DOHH2 (cell line): ENCODE measurements at regions not wholly inside any gene's neighbourhood (a gene's known extent, or its start where the extent isn't known, plus 50 kb on each side); places are given as distances from the start of the nearest gene placed in this dataset.

Experiments
- H3F3A ChIP-seq: fragments of 200-600 bp; sonication (generic), shearing (Covaris generic); 2 replicates; pipeline ENCODE4 v1.6.0; 2016; ENCODE audit warnings: antibody characterized with exemption, mild to moderate bottlenecking; ENCODE audit not compliant: control insufficient read depth, insufficient read depth
- H3K27ac ChIP-seq: fragments of 200-600 bp; sonication (generic); 2 replicates; pipeline ENCODE4 v1.5.1; 2014; ENCODE audit warnings: low read depth, mild to moderate bottlenecking, low read length, moderate library complexity
- H3K27me3 ChIP-seq: fragments of 200-600 bp; sonication (generic); 2 replicates; pipeline ENCODE4 v1.6.1; 2014; ENCODE audit warnings: mild to moderate bottlenecking, low read length, mixed read lengths; ENCODE audit not compliant: control insufficient read depth
- H3K36me3 ChIP-seq: fragments of 200-600 bp; sonication (generic); 2 replicates; pipeline ENCODE4 v1.6.1; 2014; ENCODE audit warnings: mild to moderate bottlenecking, low read length, moderate library complexity, mixed read lengths; ENCODE audit not compliant: control insufficient read depth
- H3K4me1 ChIP-seq: fragments of 200-600 bp; sonication (generic); 2 replicates; pipeline ENCODE4 v1.6.1; 2014; ENCODE audit warnings: mild to moderate bottlenecking, low read length, mixed read lengths; ENCODE audit not compliant: control insufficient read depth
- H3K4me2 ChIP-seq: fragments of 200-600 bp; sonication (generic); 2 replicates; pipeline ENCODE4 v1.6.0; 2014; ENCODE audit warnings: mild to moderate bottlenecking, low read length, moderate library complexity
- H3K4me3 ChIP-seq: fragments of 200-600 bp; sonication (generic); 2 replicates; pipeline ENCODE4 v1.5.1; 2014; ENCODE audit warnings: mild to moderate bottlenecking, low read length, mixed read lengths
- H3K79me2 ChIP-seq: fragments of 200-600 bp; sonication (generic); 2 replicates; pipeline ENCODE4 v1.6.1; 2014; ENCODE audit warnings: mild to moderate bottlenecking, low read length, mixed read lengths; ENCODE audit not compliant: control insufficient read depth
- H3K9me2 ChIP-seq: fragments of 200-600 bp; sonication (generic); replicated peaks from 2 replicates; pipeline ENCODE4 v1.6.1; 2014; ENCODE audit warnings: mild to moderate bottlenecking, low read length, mixed read lengths; ENCODE audit not compliant: control insufficient read depth
- H3K9me3 ChIP-seq: fragments of 200-600 bp; sonication (generic); 2 replicates; pipeline ENCODE4 v1.6.1; 2014; ENCODE audit warnings: antibody characterized with exemption, low read length, mixed read lengths; ENCODE audit not compliant: control insufficient read depth, insufficient read depth
- H4K20me1 ChIP-seq: fragments of 200-600 bp; sonication (generic); 2 replicates; pipeline ENCODE4 v1.6.0; 2014; ENCODE audit warnings: low read depth, mild to moderate bottlenecking, antibody characterized with exemption, low read length, moderate library complexity; ENCODE audit not compliant: control insufficient read depth, insufficient read depth
- CTCF ChIP-seq: fragments of 200-600 bp; sonication (generic); IDR thresholded peaks from one replicate; pipeline ENCODE4 v1.5.1; 2014; ENCODE audit warnings: antibody characterized with exemption, mild to moderate bottlenecking, low read depth, low read length; ENCODE audit not compliant: poor library complexity, severe bottlenecking
- EZH2phosphoT487 ChIP-seq: fragments of 200-600 bp; sonication (generic); IDR thresholded peaks from 2 replicates; pipeline ENCODE4 v1.6.1; 2017; ENCODE audit warnings: borderline replicate concordance, mild to moderate bottlenecking, antibody characterized with exemption, low read length, moderate library complexity, mixed read lengths

GRCh38 chr6:85803721-85804120, 161.0 kb upstream of the SYNCRIP start:
- no peaks in the 10 kb centered on the region for H4K20me1 ChIP-seq
- no peaks in the 10 kb centered on the region for H3F3A ChIP-seq
- H3K9me3 ChIP-seq, result peaks cover 14% of the 10 kb centered on the region
- H3K4me1 ChIP-seq, result no peaks in the 10 kb centered on the region
- no peak overlapping the region for H3K4me3 ChIP-seq
- no peak overlapping the region for H3K4me2 ChIP-seq
- H3K9me2 ChIP-seq, result no peaks in the 10 kb centered on the region
- TF ChIP-seq CTCF (no peak), EZH2phosphoT487 (no peak)
- H3K79me2 ChIP-seq, result no peaks in the 10 kb centered on the region
- no peaks in the 10 kb centered on the region for H3K36me3 ChIP-seq
- no peak overlapping the region for H3K27ac ChIP-seq
- no peaks in the 10 kb centered on the region for H3K27me3 ChIP-seq

GRCh38 chr6:85802162-85802561, 159.5 kb upstream of the SYNCRIP start:
- no peaks in the 10 kb centered on the region for H3K9me2 ChIP-seq
- no peak overlapping the region for H3K4me2 ChIP-seq
- no peaks in the 10 kb centered on the region for H3F3A ChIP-seq
- H3K4me3 ChIP-seq, result no peak overlapping the region
- H3K36me3 ChIP-seq, result no peaks in the 10 kb centered on the region
- no peaks in the 10 kb centered on the region for H3K27me3 ChIP-seq
- H3K9me3 ChIP-seq, result no peaks in the 10 kb centered on the region
- H3K4me1 ChIP-seq, result no peaks in the 10 kb centered on the region
- TF ChIP-seq CTCF (no peak), EZH2phosphoT487 (no peak)
- no peaks in the 10 kb centered on the region for H4K20me1 ChIP-seq
- no peaks in the 10 kb centered on the region for H3K79me2 ChIP-seq
- H3K27ac ChIP-seq, result no peak overlapping the region

- Histone ChIP-seq H3K9me2 (no peaks in the 10 kb centered on the region), H3K27ac (no peak overlapping the region), H3K4me2 (no peak overlapping the region), H3K4me1 (no peaks in the 10 kb centered on the region), H3K4me3 (no peak overlapping the region), H3F3A (no peaks in the 10 kb centered on the region), H3K79me2 (no peaks in the 10 kb centered on the region), H4K20me1 (no peaks in the 10 kb centered on the region), H3K9me3 (no peaks in the 10 kb centered on the region), H3K27me3 (peaks cover 4% of the 10 kb centered on the region; the same call in 1 of the 2 replicates), H3K36me3 (no peaks in the 10 kb centered on the region)
- TF ChIP-seq CTCF, result no peak
- TF ChIP-seq EZH2phosphoT487, result no peak
Observed at GRCh38 chr6:85798931-85799652, 156.4 kb upstream of the SYNCRIP start.
